Epidermal melanocyte (primary cell): ENCODE measurements at regions not wholly inside any gene's neighbourhood (a gene's known extent, or its start where the extent isn't known, plus 50 kb on each side); places are given as distances from the start of the nearest gene placed in this dataset.
"Not testable (repeated sequence)": the region's sequence is repeated elsewhere in the genome, so short reads cannot be mapped to it uniquely, and the experiment has no call there.

Source experiments
- DNase-seq: peaks from one replicate; pipeline ENCODE4 v3.0.0; 2011; ENCODE audit warnings: low spot score; ENCODE audit not compliant: insufficient read length

GRCh38 chr3:125915792-125916375 is 53.1 kb upstream of the ROPN1B start:
- DNase-seq, result peak; percentile 57

GRCh38 chr3:125916376-125916978 is 52.5 kb upstream of the ROPN1B start:
- DNase-seq, result peak; percentile 59

GRCh38 chr3:125917020-125917549 is 51.9 kb upstream of the ROPN1B start:
- not testable (repeated sequence) for DNase-seq

- not testable (repeated sequence) for DNase-seq
These were observed 51.0 kb upstream of the ROPN1B start for GRCh38 chr3:125918024-125918423.

- DNase-seq, result not testable (repeated sequence)
These were observed 50.5 kb upstream of the ROPN1B start for GRCh38 chr3:125918451-125918850.

- DNase-seq, result not testable (repeated sequence)
These were observed 50.1 kb upstream of the ROPN1B start for GRCh38 chr3:125918866-125919265.
